Heart left ventricle (tissue), 16 donors: ENCODE measurements at regions not wholly inside any gene's neighbourhood (a gene's known extent, or its start where the extent isn't known, plus 50 kb on each side); places are given as distances from the start of the nearest gene placed in this dataset.

Experiments used
- ATAC-seq, 4 donors: fragments of 200-7000 bp; cut with Tn5 transposase; one replicate each; pipeline ENCODE4 v1.9.1; 2020 to 2022; ENCODE audit warnings: moderate library complexity in 4 of 4, mild to moderate bottlenecking in 3 of 4, moderate number of reproducible peaks in 1 of 4
- DNase-seq, 5 donors: peaks; one replicate each; pipeline ENCODE4 v3.0.0-alpha.2; 2020
- H3K27ac ChIP-seq, 12 donors: fragments of 200-600 bp; sonication (generic) in 4 of 12; one replicate each; pipeline versions ENCODE4 v1.5.0 to v1.8.0; 2016 to 2022; ENCODE audit warnings: mild to moderate bottlenecking in 2 of 12
- H3K27me3 ChIP-seq, 9 donors: fragments of 200-600 bp; sonication (generic) in 2 of 9; one replicate each; pipeline versions ENCODE4 v1.5.1 to v1.8.0; 2016 to 2022; ENCODE audit warnings: mild to moderate bottlenecking in 3 of 9
- H3K36me3 ChIP-seq, 9 donors: fragments of 200-600 bp; sonication (generic) in 2 of 9; one replicate each; pipeline versions ENCODE4 v1.5.0 to v1.8.0; 2018 to 2022; ENCODE audit warnings: mild to moderate bottlenecking in 2 of 9
- H3K4me1 ChIP-seq, 12 donors: fragments of 200-600 bp; sonication (generic) in 4 of 12; one replicate each; pipeline versions ENCODE4 v1.5.0 to v1.8.0; 2016 to 2022; ENCODE audit warnings: mild to moderate bottlenecking in 3 of 12
- H3K4me3 ChIP-seq, 12 donors: fragments of 200-600 bp; sonication (generic) in 4 of 12; one replicate each; pipeline versions ENCODE4 v1.5.0 to v1.8.0; 2017 to 2022; ENCODE audit warnings: mild to moderate bottlenecking in 9 of 12, moderate library complexity in 4 of 12
- H3K9me3 ChIP-seq, 12 donors: fragments of 200-600 bp; sonication (generic) in 4 of 12; one replicate each; pipeline versions ENCODE4 v1.5.0 to v1.8.0; 2016 to 2022; ENCODE audit warnings: mild to moderate bottlenecking in 1 of 12
- CTCF ChIP-seq, 12 donors: fragments of 200-600 bp; sonication (generic) in 4 of 12; IDR thresholded peaks; one replicate each; pipeline versions ENCODE4 v1.5.0 to v1.8.0; 2018 to 2022; ENCODE audit warnings: antibody characterized with exemption in 12 of 12, mild to moderate bottlenecking in 5 of 12
- POLR2A ChIP-seq, 2 donors: fragments of 450-650 bp; IDR thresholded peaks; one replicate each; pipeline ENCODE4 v1.6.1; 2017; ENCODE audit warnings: antibody characterized with exemption in 2 of 2, mild to moderate bottlenecking in 2 of 2, moderate library complexity in 2 of 2
- WGBS, 4 donors: extraction: QIAGEN DNeasy Blood & Tissue Kit in 2 of 4; methylation state at CpG; one replicate each; pipeline versions ENCODE4 v1.1.5 to v1.1.7; 2013 to 2018; 5-methylcytosine and 5-hydroxymethylcytosine counted together
- intact Hi-C, 10 donors: fragments of 100-400 bp; cut with DNase I; formaldehyde crosslinking; loops; one replicate each; pipeline versions ENCODE4 v1.11.1 to v1.14.2; 2022
- donor health status: ischemic (EF 13 %, LVEDD 7.1; RV severe dilation, severe dysfunction).
- donor health status: healthy with polysubstance abuse.
- donor health status: DM: no; HTN: yes; CAD: no.
- donor health status: DM: no; HTN: no; CAD: no.
- donor health status: ischemic (EF 25% LVEDD 6.9; RV normal size, moderate dysfunction).
- donor health status: ischemic (EF 25% LVEDD 5.7; RV mildly dilated, moderate dysfunction).
- donor health status: healthy.
- donor health status: DM: yes; HTN: yes; CAD: no.
- donor health status: ischemic (EF 35%, LVEDD 5.7; RV mildly dilated, moderate dysfunction).
- donor health status: nonischemic (EF 11% LVEDD 7.7; RV severe dilation, severe dysfunction).
- donor health status: DM: yes; HTN: yes; CAD: no.
- donor health status: PGD.
- donor health status: ischemic (EF 29% LVEDD 5.4; RV normal size, mild dysfunction).
- donor health status: nonischemic (EF 23%, LVEDD 6.1; RV moderate dilation, normal function).

DNA sequence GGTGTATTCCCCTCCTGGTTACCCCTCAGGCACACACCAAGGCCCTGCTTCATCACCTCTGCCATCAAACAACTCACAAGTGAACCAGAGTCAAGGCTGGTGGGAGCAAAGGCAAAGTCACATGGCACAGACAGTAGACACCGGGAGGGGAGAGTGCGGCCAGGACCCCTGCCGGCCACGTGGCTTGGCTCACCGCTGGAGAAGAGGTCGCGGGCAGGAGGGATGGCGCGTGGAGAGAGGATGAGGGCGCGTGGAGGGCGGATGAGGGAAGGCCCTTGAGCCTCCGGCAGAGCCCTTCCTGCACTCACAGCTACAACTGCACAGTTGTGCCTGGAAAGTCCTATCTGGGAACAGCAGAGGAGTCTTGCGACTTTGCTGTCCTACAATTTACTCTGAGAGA lies 104.2 kb upstream of the ADRA2C start:
- Histone ChIP-seq H3K36me3 (no peaks in the 10 kb centered on the region), H3K9me3 (peaks cover 0 to 9% (median 0%) of the 10 kb centered on the region in 12 donors), H3K4me1 (no peaks in the 10 kb centered on the region), H3K27me3 (peaks cover 3 to 59% (median 11%) of the 10 kb centered on the region in 9 donors), H3K4me3 (no peak overlapping the region), H3K27ac (no peak overlapping the region)
- WGBS, 4 donors: 57 to 67% (median 61%) methylated on average over 14 of the region's 14 CpGs
- no peak for DNase-seq
- TF ChIP-seq POLR2A (IDR thresholded peaks at IDR 0.05): no peak
- intact Hi-C loops: no loop called here
- no peak for ATAC-seq

DNA sequence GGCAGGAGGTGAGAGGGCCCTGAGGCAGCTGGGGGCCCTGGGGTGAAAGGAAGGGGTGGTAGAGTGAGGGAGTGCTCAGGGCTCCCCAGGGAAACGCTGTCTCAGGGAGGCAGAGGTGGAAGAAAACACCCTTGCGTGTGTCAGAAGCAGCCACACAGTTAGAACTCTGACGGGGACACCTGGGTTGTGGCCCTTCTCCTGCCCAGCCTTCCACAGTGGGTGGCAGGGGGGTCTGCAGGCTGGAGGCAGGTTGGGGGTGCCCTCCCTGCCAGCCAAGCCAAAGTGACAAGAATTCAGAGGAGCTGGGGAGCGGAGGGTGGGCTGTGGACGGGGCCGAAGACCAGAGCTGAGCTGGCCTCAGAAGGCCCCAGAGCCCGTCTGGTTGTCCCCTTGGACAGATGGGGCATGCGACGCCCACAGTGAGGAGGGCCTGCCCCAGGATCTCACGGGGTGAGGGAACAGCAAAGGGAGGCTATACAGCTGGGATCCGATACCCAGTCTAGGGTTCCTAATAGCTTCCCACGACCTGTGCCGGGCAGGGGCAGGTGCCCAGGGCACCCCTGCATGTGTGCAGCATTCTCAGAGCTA lies 105.2 kb upstream of the ADRA2C start:
- Histone ChIP-seq H3K4me3 (no peak overlapping the region), H3K27me3 (peaks cover 7 to 61% (median 14%) of the 10 kb centered on the region in 9 donors), H3K27ac (no peak overlapping the region), H3K4me1 (no peaks in the 10 kb centered on the region), H3K9me3 (no peaks in the 10 kb centered on the region), H3K36me3 (no peaks in the 10 kb centered on the region)
- no peak for TF ChIP-seq POLR2A (IDR thresholded peaks at IDR 0.05)
- no peak for TF ChIP-seq CTCF (IDR thresholded peaks at IDR 0.05)
- 82 to 88% (median 85%) methylated on average over 11 to 13 of the region's 13 CpGs for WGBS, 4 donors
- intact Hi-C loops: no loop called here
- DNase-seq (no peak), ATAC-seq (no peak)

- intact Hi-C loops: no loop called here
- Histone ChIP-seq H3K9me3 (no peaks in the 10 kb centered on the region), H3K27me3 (peaks cover 7 to 65% (median 15%) of the 10 kb centered on the region in 9 donors), H3K4me3 (no peak overlapping the region), H3K4me1 (no peaks in the 10 kb centered on the region), H3K36me3 (no peaks in the 10 kb centered on the region), H3K27ac (no peak overlapping the region)
- DNase-seq (no peak), ATAC-seq (no peak)
- WGBS, 4 donors: 39 to 45% (median 40%) methylated on average over 14 to 23 of the region's 23 CpGs
- no peak for TF ChIP-seq POLR2A (IDR thresholded peaks at IDR 0.05)
- TF ChIP-seq CTCF (IDR thresholded peaks at IDR 0.05): no peak
Measured at GRCh38 chr4:3660086-3660927, 105.9 kb upstream of the ADRA2C start.

GRCh38 chr4:3659131-3659530 lies 107.1 kb upstream of the ADRA2C start:
- Histone ChIP-seq H3K4me3 (no peak overlapping the region), H3K36me3 (no peaks in the 10 kb centered on the region), H3K27me3 (peaks cover 12 to 70% (median 23%) of the 10 kb centered on the region in 9 donors), H3K27ac (no peak overlapping the region), H3K9me3 (no peaks in the 10 kb centered on the region), H3K4me1 (no peaks in the 10 kb centered on the region)
- intact Hi-C loops: no loop called here
- TF ChIP-seq CTCF (IDR thresholded peaks at IDR 0.05): no peak
- no peak for TF ChIP-seq POLR2A (IDR thresholded peaks at IDR 0.05)
- no peak for DNase-seq
- 69 to 80% (median 75%) methylated on average over 9 of the region's 9 CpGs for WGBS, 4 donors
- no peak for ATAC-seq
